ENCODE measurements at regions not wholly inside any gene's neighbourhood (a gene's known extent, or its start where the extent isn't known, plus 50 kb on each side); places are given as distances from the start of the nearest gene placed in this dataset.

GRCh38 chr1:234769284-234769985 is 159.5 kb upstream of the IRF2BP2 start:
- TF ChIP-seq CTCF (IDR thresholded peaks at IDR 0.05), result no peak
- Histone ChIP-seq H3K36me3 (no peaks in the 10 kb centered on the region), H3K27ac (no peak overlapping the region), H3K4me3 (no peak overlapping the region), H3K9me3 (no peaks in the 10 kb centered on the region), H3K4me1 (peaks cover 7 to 43% of the 10 kb centered on the region in 2 donors), H3K27me3 (no peaks in the 10 kb centered on the region)
- DNase-seq (no peak), ATAC-seq (no peak)
- intact Hi-C loops (cut with DNase I), result no loop called here

- ATAC-seq, result no peak
- no peak overlapping the region for H3K27ac ChIP-seq
- no peak for TF ChIP-seq CTCF (IDR thresholded peaks at IDR 0.05)
- H3K4me1 ChIP-seq, result peaks cover 7 to 35% of the 10 kb centered on the region in 2 donors
- H3K9me3 ChIP-seq, result no peaks in the 10 kb centered on the region
- no peak overlapping the region for H3K4me3 ChIP-seq
- no peak for DNase-seq
- intact Hi-C loops (cut with DNase I), result no loop called here
- H3K27me3 ChIP-seq, result no peaks in the 10 kb centered on the region
- no peaks in the 10 kb centered on the region for H3K36me3 ChIP-seq
Measured at GRCh38 chr1:234768569-234769283, 158.7 kb upstream of the IRF2BP2 start.

GRCh38 chr1:234768171-234768568 is 158.2 kb upstream of the IRF2BP2 start:
- TF ChIP-seq CTCF (IDR thresholded peaks at IDR 0.05), result no peak
- H3K36me3 ChIP-seq, result no peaks in the 10 kb centered on the region
- no peak overlapping the region for H3K4me3 ChIP-seq
- DNase-seq (no peak), ATAC-seq (no peak)
- no peaks in the 10 kb centered on the region for H3K27me3 ChIP-seq
- intact Hi-C loops (cut with DNase I), result no loop called here
- H3K9me3 ChIP-seq, result no peaks in the 10 kb centered on the region
- H3K27ac ChIP-seq, result no peak overlapping the region
- peaks cover 7 to 31% of the 10 kb centered on the region in 2 donors for H3K4me1 ChIP-seq

- ATAC-seq (no peak), DNase-seq (no peak)
- H3K9me3 ChIP-seq, result no peaks in the 10 kb centered on the region
- peaks cover 0 to 12% of the 10 kb centered on the region in 2 donors for H3K4me1 ChIP-seq
- no peak overlapping the region for H3K27ac ChIP-seq
- no peak overlapping the region for H3K4me3 ChIP-seq
- no peak for TF ChIP-seq CTCF (IDR thresholded peaks at IDR 0.05)
- H3K27me3 ChIP-seq, result no peaks in the 10 kb centered on the region
- H3K36me3 ChIP-seq, result no peaks in the 10 kb centered on the region
- intact Hi-C loops (cut with DNase I), result no loop called here
Measured at GRCh38 chr1:234765672-234766071, 155.7 kb upstream of the IRF2BP2 start.

- ATAC-seq (no peak), DNase-seq (no peak)
- no peak overlapping the region for H3K27ac ChIP-seq
- no peak overlapping the region for H3K4me3 ChIP-seq
- no peaks in the 10 kb centered on the region for H3K27me3 ChIP-seq
- intact Hi-C loops (cut with DNase I), result no loop called here
- H3K9me3 ChIP-seq, result no peaks in the 10 kb centered on the region
- H3K36me3 ChIP-seq, result no peaks in the 10 kb centered on the region
- peaks cover 0 to 17% of the 10 kb centered on the region in 2 donors for H3K4me1 ChIP-seq
- TF ChIP-seq CTCF (IDR thresholded peaks at IDR 0.05), result no peak
Measured at GRCh38 chr1:234765181-234765580, 155.2 kb upstream of the IRF2BP2 start.
